ENCODE measurements at regions not wholly inside any gene's neighbourhood (a gene's known extent, or its start where the extent isn't known, plus 50 kb on each side); places are given as distances from the start of the nearest gene placed in this dataset.
"Not testable (repeated sequence)": the region's sequence is repeated elsewhere in the genome, so short reads cannot be mapped to it uniquely, and the experiment has no call there.

- no peak overlapping the region for H3K4ac ChIP-seq (ENCODE audit: low read length)
- H4K8ac ChIP-seq (ENCODE audit: low read depth, low read length): no peak overlapping the region
- no peak overlapping the region for H3K27ac ChIP-seq (replicated peaks; ENCODE audit: low read length)
- no peaks in the 10 kb centered on the region for H3K4me1 ChIP-seq (ENCODE audit: control insufficient read depth in 2 of 2, insufficient read depth in 1 of 2, low read depth in 1 of 2, low read length in 2 of 2)
- H3K23ac ChIP-seq (ENCODE audit: low read depth, low read length, poor library complexity): no peak overlapping the region
- H3K9ac ChIP-seq (ENCODE audit: low read depth, low read length, poor library complexity): no peak overlapping the region
- H3K36me3 ChIP-seq (replicated peaks in 1 of 2; ENCODE audit: control insufficient read depth in 2 of 2, insufficient read depth in 2 of 2, low read length in 2 of 2): no peaks in the 10 kb centered on the region
- no peak overlapping the region for H2BK12ac ChIP-seq (ENCODE audit: low read length)
- no peak overlapping the region for H2AK5ac ChIP-seq (ENCODE audit: low read depth, low read length)
- no peak overlapping the region for H2AFZ ChIP-seq (ENCODE audit: low read length)
- no peak overlapping the region for H2BK120ac ChIP-seq (ENCODE audit: low read depth, low read length)
- WGBS, 2 donors (ENCODE audit: extremely low coverage in 2 of 2, insufficient read length in 2 of 2, insufficient replicate concordance in 1 of 2): no CpG with 5 or more reads among the region's 2 CpGs
- H3K9me3 ChIP-seq (replicated peaks in 1 of 2; ENCODE audit: control insufficient read depth in 2 of 2, insufficient read depth in 1 of 2, low read depth in 1 of 2, low read length in 2 of 2): no peaks in the 10 kb centered on the region
- no peak for DNase-seq (ENCODE audit: low spot score)
- H3K4me3 ChIP-seq (ENCODE audit: low read length in 2 of 2): no peak overlapping the region
- H3K27me3 ChIP-seq (ENCODE audit: control insufficient read depth in 3 of 3, insufficient read depth in 3 of 3, low read depth in 1 of 3, low read length in 3 of 3): no peaks in the 10 kb centered on the region
- no peaks in the 10 kb centered on the region for H3K79me1 ChIP-seq (ENCODE audit: low read depth, low read length)
- H2BK15ac ChIP-seq (ENCODE audit: low read length): no peak overlapping the region
- no peak overlapping the region for H2BK5ac ChIP-seq (ENCODE audit: low read length)
- no peak overlapping the region for H3K14ac ChIP-seq (ENCODE audit: low read length)
- H3K4me2 ChIP-seq (ENCODE audit: insufficient read depth, low read length, poor library complexity, severe bottlenecking): no peak overlapping the region
- H3K18ac ChIP-seq (ENCODE audit: low read length): no peak overlapping the region
- no peak overlapping the region for H4K91ac ChIP-seq (ENCODE audit: low read depth, low read length, poor library complexity)
Measured at GRCh38 chr4:131649227-131649626, 1499.9 kb upstream of the PCDH10 start.

- no peak overlapping the region for H3K4ac ChIP-seq (ENCODE audit: low read length)
- no peaks in the 10 kb centered on the region for H3K79me1 ChIP-seq (ENCODE audit: low read depth, low read length)
- H3K4me2 ChIP-seq (ENCODE audit: insufficient read depth, low read length, poor library complexity, severe bottlenecking): no peak overlapping the region
- H2BK15ac ChIP-seq (ENCODE audit: low read length): no peak overlapping the region
- no peak for DNase-seq (ENCODE audit: low spot score)
- no peak overlapping the region for H2BK12ac ChIP-seq (ENCODE audit: low read length)
- H2AK5ac ChIP-seq (ENCODE audit: low read depth, low read length): no peak overlapping the region
- H4K91ac ChIP-seq (ENCODE audit: low read depth, low read length, poor library complexity): no peak overlapping the region
- H3K9ac ChIP-seq (ENCODE audit: low read depth, low read length, poor library complexity): no peak overlapping the region
- WGBS, 2 donors (ENCODE audit: extremely low coverage in 2 of 2, insufficient read length in 2 of 2, insufficient replicate concordance in 1 of 2): no CpG with 5 or more reads among the region's 2 CpGs
- no peak overlapping the region for H3K23ac ChIP-seq (ENCODE audit: low read depth, low read length, poor library complexity)
- H3K14ac ChIP-seq (ENCODE audit: low read length): no peak overlapping the region
- H3K18ac ChIP-seq (ENCODE audit: low read length): no peak overlapping the region
- H3K4me1 ChIP-seq (ENCODE audit: control insufficient read depth in 2 of 2, insufficient read depth in 1 of 2, low read depth in 1 of 2, low read length in 2 of 2): no peaks in the 10 kb centered on the region
- H3K9me3 ChIP-seq (replicated peaks in 1 of 2; ENCODE audit: control insufficient read depth in 2 of 2, insufficient read depth in 1 of 2, low read depth in 1 of 2, low read length in 2 of 2): no peaks in the 10 kb centered on the region
- H2BK120ac ChIP-seq (ENCODE audit: low read depth, low read length): no peak overlapping the region
- H2AFZ ChIP-seq (ENCODE audit: low read length): no peak overlapping the region
- no peaks in the 10 kb centered on the region for H3K27me3 ChIP-seq (ENCODE audit: control insufficient read depth in 3 of 3, insufficient read depth in 3 of 3, low read depth in 1 of 3, low read length in 3 of 3)
- H3K4me3 ChIP-seq (ENCODE audit: low read length in 2 of 2): no peak overlapping the region
- H4K8ac ChIP-seq (ENCODE audit: low read depth, low read length): no peak overlapping the region
- H3K36me3 ChIP-seq (replicated peaks in 1 of 2; ENCODE audit: control insufficient read depth in 2 of 2, insufficient read depth in 2 of 2, low read length in 2 of 2): no peaks in the 10 kb centered on the region
- H2BK5ac ChIP-seq (ENCODE audit: low read length): no peak overlapping the region
- no peak overlapping the region for H3K27ac ChIP-seq (replicated peaks; ENCODE audit: low read length)
Measured at GRCh38 chr4:131650951-131651350, 1498.1 kb upstream of the PCDH10 start.

- H3K23ac ChIP-seq (ENCODE audit: low read depth, low read length, poor library complexity); DNase-seq (ENCODE audit: low spot score); H3K18ac ChIP-seq (ENCODE audit: low read length): not testable (repeated sequence)
Measured at GRCh38 chr4:131683314-131683713, 1465.8 kb upstream of the PCDH10 start.

GRCh38 chr4:131721883-131722282, 1427.2 kb upstream of the PCDH10 start:
- no peak overlapping the region for H2BK5ac ChIP-seq (ENCODE audit: low read length)
- no peak overlapping the region for H2BK15ac ChIP-seq (ENCODE audit: low read length)
- H3K4me2 ChIP-seq (ENCODE audit: insufficient read depth, low read length, poor library complexity, severe bottlenecking): no peak overlapping the region
- no peaks in the 10 kb centered on the region for H3K79me1 ChIP-seq (ENCODE audit: low read depth, low read length)
- no peak overlapping the region for H3K18ac ChIP-seq (ENCODE audit: low read length)
- H2AK5ac ChIP-seq (ENCODE audit: low read depth, low read length): no peak overlapping the region
- H3K9me3 ChIP-seq (replicated peaks in 1 of 2; ENCODE audit: control insufficient read depth in 2 of 2, insufficient read depth in 1 of 2, low read depth in 1 of 2, low read length in 2 of 2): peaks cover 0 to 1% of the 10 kb centered on the region in 2 donors
- no peak overlapping the region for H4K8ac ChIP-seq (ENCODE audit: low read depth, low read length)
- H3K4ac ChIP-seq (ENCODE audit: low read length): no peak overlapping the region
- no peak overlapping the region for H2BK120ac ChIP-seq (ENCODE audit: low read depth, low read length)
- no CpG with 5 or more reads among the region's 2 CpGs for WGBS, 2 donors (ENCODE audit: extremely low coverage in 2 of 2, insufficient read length in 2 of 2, insufficient replicate concordance in 1 of 2)
- no peak overlapping the region for H3K27ac ChIP-seq (replicated peaks; ENCODE audit: low read length)
- H2BK12ac ChIP-seq (ENCODE audit: low read length): no peak overlapping the region
- H3K36me3 ChIP-seq (replicated peaks in 1 of 2; ENCODE audit: control insufficient read depth in 2 of 2, insufficient read depth in 2 of 2, low read length in 2 of 2): no peaks in the 10 kb centered on the region
- H3K9ac ChIP-seq (ENCODE audit: low read depth, low read length, poor library complexity): no peak overlapping the region
- no peak overlapping the region for H3K14ac ChIP-seq (ENCODE audit: low read length)
- DNase-seq (ENCODE audit: low spot score): no peak
- H3K4me3 ChIP-seq (ENCODE audit: low read length in 2 of 2): no peak overlapping the region
- H2AFZ ChIP-seq (ENCODE audit: low read length): no peak overlapping the region
- no peak overlapping the region for H4K91ac ChIP-seq (ENCODE audit: low read depth, low read length, poor library complexity)
- H3K27me3 ChIP-seq (ENCODE audit: control insufficient read depth in 3 of 3, insufficient read depth in 3 of 3, low read depth in 1 of 3, low read length in 3 of 3): no peaks in the 10 kb centered on the region
- no peak overlapping the region for H3K23ac ChIP-seq (ENCODE audit: low read depth, low read length, poor library complexity)
- no peaks in the 10 kb centered on the region for H3K4me1 ChIP-seq (ENCODE audit: control insufficient read depth in 2 of 2, insufficient read depth in 1 of 2, low read depth in 1 of 2, low read length in 2 of 2)

More at GRCh38 chr4:131683314-131683713, 1465.8 kb upstream of the PCDH10 start:
- not testable (repeated sequence) for H2BK5ac ChIP-seq (ENCODE audit: low read length); H3K4me3 ChIP-seq (ENCODE audit: low read length in 2 of 2); H3K27ac ChIP-seq (replicated peaks; ENCODE audit: low read length); H2BK15ac ChIP-seq (ENCODE audit: low read length); H3K14ac ChIP-seq (ENCODE audit: low read length); H3K4me1 ChIP-seq (ENCODE audit: control insufficient read depth in 2 of 2, insufficient read depth in 1 of 2, low read depth in 1 of 2, low read length in 2 of 2); H2BK12ac ChIP-seq (ENCODE audit: low read length); H3K4ac ChIP-seq (ENCODE audit: low read length); H3K27me3 ChIP-seq (ENCODE audit: control insufficient read depth in 3 of 3, insufficient read depth in 3 of 3, low read depth in 1 of 3, low read length in 3 of 3); H3K9me3 ChIP-seq (replicated peaks in 1 of 2; ENCODE audit: control insufficient read depth in 2 of 2, insufficient read depth in 1 of 2, low read depth in 1 of 2, low read length in 2 of 2); H4K8ac ChIP-seq (ENCODE audit: low read depth, low read length); H3K79me1 ChIP-seq (ENCODE audit: low read depth, low read length); H3K4me2 ChIP-seq (ENCODE audit: insufficient read depth, low read length, poor library complexity, severe bottlenecking); H4K91ac ChIP-seq (ENCODE audit: low read depth, low read length, poor library complexity); H3K36me3 ChIP-seq (replicated peaks in 1 of 2; ENCODE audit: control insufficient read depth in 2 of 2, insufficient read depth in 2 of 2, low read length in 2 of 2); H3K9ac ChIP-seq (ENCODE audit: low read depth, low read length, poor library complexity); H2AK5ac ChIP-seq (ENCODE audit: low read depth, low read length); H2AFZ ChIP-seq (ENCODE audit: low read length); H2BK120ac ChIP-seq (ENCODE audit: low read depth, low read length)
- no CpG with 5 or more reads among the region's 3 CpGs for WGBS, 2 donors (ENCODE audit: extremely low coverage in 2 of 2, insufficient read length in 2 of 2, insufficient replicate concordance in 1 of 2)

All from neuronal stem cell (in vitro differentiated cells).